ENCODE measurements at regions not wholly inside any gene's neighbourhood (a gene's known extent, or its start where the extent isn't known, plus 50 kb on each side); places are given as distances from the start of the nearest gene placed in this dataset.

DNA sequence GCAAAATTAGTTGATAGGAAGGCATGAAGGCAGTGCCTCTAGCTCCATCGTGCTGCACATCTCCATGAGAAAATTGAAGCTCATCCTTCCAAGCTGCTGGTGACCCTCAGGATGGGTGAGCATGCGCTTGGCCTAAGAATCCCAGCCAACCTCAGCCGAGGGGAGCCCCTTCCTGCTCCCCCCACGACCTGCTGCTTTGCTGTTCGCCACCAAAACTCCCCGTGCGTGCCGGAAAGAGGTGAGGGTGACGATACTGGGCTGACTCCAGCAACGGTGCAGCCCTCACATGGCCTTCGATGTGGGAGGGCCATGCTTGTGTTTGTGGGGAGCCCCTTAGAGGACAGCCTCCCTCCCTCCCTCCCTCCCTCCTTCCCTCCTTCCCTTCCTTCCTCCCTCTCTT lies 660.9 kb downstream of the BRD1 start:
- Mint-ChIP-seq H3K36me3 (no peaks in the 10 kb centered on the region), H3K4me3 (no peak overlapping the region), H3K27me3 (peaks cover 3 to 7% of the 10 kb centered on the region in 2 donors), H3K27ac (no peak overlapping the region), H3K9me3 (peaks cover 2 to 8% (median 7%) of the 10 kb centered on the region in 3 donors), H3K4me1 (no peaks in the 10 kb centered on the region)
- Histone ChIP-seq H3K36me3 (ENCODE audit: control insufficient read depth in 2 of 2, extremely low read depth in 1 of 2, insufficient read depth in 1 of 2, low read length in 1 of 2) (no peaks in the 10 kb centered on the region), H3K4me1 (ENCODE audit: control insufficient read depth in 1 of 2, extremely low read depth in 1 of 2, insufficient read depth in 2 of 2, low read length in 2 of 2) (no peaks in the 10 kb centered on the region), H3K27me3 (replicated peaks in 1 of 2; ENCODE audit: control insufficient read depth in 2 of 2, extremely low read depth in 1 of 2, insufficient read depth in 2 of 2, low read length in 1 of 2) (peaks cover 0 to 27% of the 10 kb centered on the region in 2 experiments), H3K27ac (ENCODE audit: low read length) (no peak overlapping the region), H3K4me3 (ENCODE audit: control insufficient read depth in 1 of 2, extremely low read depth in 1 of 2, low read length in 1 of 2) (no peak overlapping the region), H3K9me3 (no peaks in the 10 kb centered on the region)
- DNase-seq (no peak), ATAC-seq (replicated peaks in 1 of 4) (no peak)
- 74% methylated on average over 3 of the region's 11 CpGs for WGBS (ENCODE audit: insufficient coverage)
- ChIA-PET CTCF (no interaction called here), POLR2A (no interaction called here)

DNA sequence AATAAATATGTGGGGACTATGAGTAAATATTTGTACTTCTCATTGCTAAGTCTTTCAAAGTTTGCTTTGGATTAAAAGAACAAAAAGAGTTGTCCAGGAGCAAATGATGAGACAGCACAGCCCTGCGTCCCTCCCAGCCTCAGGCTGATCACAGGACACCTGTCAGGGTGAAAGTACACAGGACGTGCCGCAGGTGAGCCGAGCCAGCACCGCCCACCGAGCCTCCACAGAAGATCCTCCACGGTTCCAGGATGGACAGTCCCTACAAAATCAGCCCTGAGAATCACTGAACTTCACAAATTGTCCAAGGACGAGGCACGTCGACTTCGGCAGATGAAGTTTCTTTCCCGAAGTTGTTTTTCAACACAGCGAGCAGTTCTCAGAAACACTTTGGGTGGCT lies 661.5 kb downstream of the BRD1 start:
- Histone ChIP-seq H3K27ac (ENCODE audit: low read length) (no peak overlapping the region), H3K9me3 (no peaks in the 10 kb centered on the region), H3K36me3 (ENCODE audit: control insufficient read depth in 2 of 2, extremely low read depth in 1 of 2, insufficient read depth in 1 of 2, low read length in 1 of 2) (no peaks in the 10 kb centered on the region), H3K27me3 (replicated peaks in 1 of 2; ENCODE audit: control insufficient read depth in 2 of 2, extremely low read depth in 1 of 2, insufficient read depth in 2 of 2, low read length in 1 of 2) (peaks cover 0 to 28% of the 10 kb centered on the region in 2 experiments), H3K4me3 (ENCODE audit: control insufficient read depth in 1 of 2, extremely low read depth in 1 of 2, low read length in 1 of 2) (no peak overlapping the region), H3K4me1 (ENCODE audit: control insufficient read depth in 1 of 2, extremely low read depth in 1 of 2, insufficient read depth in 2 of 2, low read length in 2 of 2) (no peaks in the 10 kb centered on the region)
- DNase-seq (no peak), ATAC-seq (replicated peaks in 1 of 4) (no peak)
- ChIA-PET POLR2A (no interaction called here), CTCF (no interaction called here)
- no peaks in the 10 kb centered on the region for H3K36me3 Mint-ChIP-seq
- H3K27me3 Mint-ChIP-seq: peaks cover 6 to 7% of the 10 kb centered on the region in 2 donors
- 86% methylated on average over 13 of the region's 13 CpGs for WGBS (ENCODE audit: insufficient coverage)
- H3K4me1 Mint-ChIP-seq: no peaks in the 10 kb centered on the region
- H3K9me3 Mint-ChIP-seq: peaks cover 2 to 3% (median 2%) of the 10 kb centered on the region in 3 donors
- no peak overlapping the region for H3K27ac Mint-ChIP-seq
- H3K4me3 Mint-ChIP-seq: no peak overlapping the region

DNA sequence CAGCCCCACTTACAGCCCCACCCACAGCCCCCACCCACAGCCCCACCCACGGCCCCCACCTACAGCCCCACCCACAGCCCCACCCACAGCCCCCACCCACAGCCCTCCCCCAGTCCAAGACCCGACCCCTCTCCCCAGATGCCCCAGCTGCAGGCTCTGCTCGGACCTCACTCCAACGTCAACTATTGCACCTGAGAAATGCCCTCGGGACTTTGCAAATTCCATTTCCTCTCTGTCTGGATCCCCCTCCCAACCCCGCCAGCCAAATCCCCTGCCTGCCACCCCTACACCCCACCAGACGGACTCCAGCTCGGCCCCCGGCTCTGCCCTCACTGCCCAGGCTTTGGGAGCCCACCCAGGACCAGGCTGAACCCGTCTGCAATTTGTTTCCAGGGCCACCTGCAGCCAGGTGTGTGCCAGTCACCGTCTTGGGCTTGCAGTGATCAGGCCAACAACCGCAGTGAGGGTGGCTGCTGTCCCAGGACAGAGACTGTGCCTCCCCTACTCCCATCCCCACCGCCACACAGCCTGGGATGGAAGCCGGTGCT lies 662.8 kb downstream of the BRD1 start:
- H3K4me3 Mint-ChIP-seq: no peak overlapping the region
- peaks cover 7 to 8% of the 10 kb centered on the region in 2 donors for H3K27me3 Mint-ChIP-seq
- Histone ChIP-seq H3K27me3 (replicated peaks in 1 of 2; ENCODE audit: control insufficient read depth in 2 of 2, extremely low read depth in 1 of 2, insufficient read depth in 2 of 2, low read length in 1 of 2) (peaks cover 0 to 39% of the 10 kb centered on the region in 2 experiments), H3K9me3 (no peaks in the 10 kb centered on the region), H3K36me3 (ENCODE audit: control insufficient read depth in 2 of 2, extremely low read depth in 1 of 2, insufficient read depth in 1 of 2, low read length in 1 of 2) (no peaks in the 10 kb centered on the region), H3K4me3 (ENCODE audit: control insufficient read depth in 1 of 2, extremely low read depth in 1 of 2, low read length in 1 of 2) (no peak overlapping the region), H3K27ac (ENCODE audit: low read length) (no peak overlapping the region), H3K4me1 (ENCODE audit: control insufficient read depth in 1 of 2, extremely low read depth in 1 of 2, insufficient read depth in 2 of 2, low read length in 2 of 2) (no peaks in the 10 kb centered on the region)
- ATAC-seq (replicated peaks in 1 of 4) (no peak), DNase-seq (no peak)
- H3K4me1 Mint-ChIP-seq: no peaks in the 10 kb centered on the region
- ChIA-PET CTCF (interaction anchor here in 1 of 2 donors (0.7 kb wide), 1 partner anchor 361 kb away, joined by 3 read pairs; no protein-coding TSS in a partner anchor), POLR2A (no interaction called here)
- WGBS (ENCODE audit: insufficient coverage): 54% methylated on average over 5 of the region's 14 CpGs
- no peaks in the 10 kb centered on the region for H3K36me3 Mint-ChIP-seq
- H3K9me3 Mint-ChIP-seq: no peaks in the 10 kb centered on the region
- H3K27ac Mint-ChIP-seq: no peak overlapping the region

DNA sequence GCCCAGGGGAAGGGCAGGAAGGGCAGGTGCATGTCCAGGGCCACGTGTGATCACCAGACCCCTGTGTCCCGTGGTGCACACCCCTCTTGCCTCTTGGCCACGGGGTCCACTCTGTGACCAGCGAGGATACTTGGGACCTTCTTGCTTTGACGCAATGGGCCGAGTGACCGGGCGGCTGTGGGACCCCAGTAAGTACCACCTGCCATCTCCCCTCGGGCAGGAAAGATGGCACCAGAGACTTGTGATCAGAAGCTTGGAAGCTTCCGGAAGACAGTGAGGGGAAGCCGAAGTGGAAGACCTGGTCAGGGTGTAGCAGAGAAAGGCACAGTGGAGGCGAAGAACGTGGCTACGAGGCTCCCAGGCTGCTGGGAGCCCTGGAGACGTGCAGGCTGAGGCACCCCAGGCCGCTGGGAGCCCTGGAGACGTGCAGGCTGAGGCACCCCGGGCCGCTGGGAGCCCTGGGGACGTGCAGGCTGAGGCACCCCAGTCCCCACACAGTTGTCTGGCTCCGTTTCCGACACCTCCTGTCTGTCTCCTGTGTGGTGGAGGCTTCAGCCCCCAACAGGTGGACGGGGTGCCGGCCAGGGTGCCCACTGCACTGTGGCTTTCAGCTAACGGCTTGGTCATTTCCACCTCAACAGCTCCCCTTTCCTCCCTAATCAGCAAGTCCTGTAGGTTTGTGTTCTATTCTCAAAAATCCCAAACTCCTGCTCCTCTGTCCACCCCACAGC lies 663.5 kb downstream of the BRD1 start:
- no peak overlapping the region for H3K27ac ChIP-seq (ENCODE audit: low read length)
- ChIA-PET POLR2A (no interaction called here), CTCF (interaction anchor here in 1 of 2 donors (0.7 kb wide), 1 partner anchor 362 kb away, joined by 3 read pairs; no protein-coding TSS in a partner anchor)
- no peaks in the 10 kb centered on the region for H3K9me3 ChIP-seq
- H3K4me3 ChIP-seq (ENCODE audit: control insufficient read depth in 1 of 2, extremely low read depth in 1 of 2, low read length in 1 of 2): no peak overlapping the region
- H3K4me1 ChIP-seq (ENCODE audit: control insufficient read depth in 1 of 2, extremely low read depth in 1 of 2, insufficient read depth in 2 of 2, low read length in 2 of 2): no peaks in the 10 kb centered on the region
- Mint-ChIP-seq H3K4me1 (no peaks in the 10 kb centered on the region), H3K4me3 (no peak overlapping the region), H3K27ac (no peak overlapping the region), H3K36me3 (no peaks in the 10 kb centered on the region), H3K9me3 (no peaks in the 10 kb centered on the region), H3K27me3 (peaks cover 7 to 10% of the 10 kb centered on the region in 2 donors)
- peaks cover 0 to 43% of the 10 kb centered on the region in 2 experiments for H3K27me3 ChIP-seq (replicated peaks in 1 of 2; ENCODE audit: control insufficient read depth in 2 of 2, extremely low read depth in 1 of 2, insufficient read depth in 2 of 2, low read length in 1 of 2)
- 74% methylated on average over 21 of the region's 25 CpGs for WGBS (ENCODE audit: insufficient coverage)
- ATAC-seq (replicated peaks in 1 of 4) (no peak), DNase-seq (no peak)
- H3K36me3 ChIP-seq (ENCODE audit: control insufficient read depth in 2 of 2, extremely low read depth in 1 of 2, insufficient read depth in 1 of 2, low read length in 1 of 2): no peaks in the 10 kb centered on the region

DNA sequence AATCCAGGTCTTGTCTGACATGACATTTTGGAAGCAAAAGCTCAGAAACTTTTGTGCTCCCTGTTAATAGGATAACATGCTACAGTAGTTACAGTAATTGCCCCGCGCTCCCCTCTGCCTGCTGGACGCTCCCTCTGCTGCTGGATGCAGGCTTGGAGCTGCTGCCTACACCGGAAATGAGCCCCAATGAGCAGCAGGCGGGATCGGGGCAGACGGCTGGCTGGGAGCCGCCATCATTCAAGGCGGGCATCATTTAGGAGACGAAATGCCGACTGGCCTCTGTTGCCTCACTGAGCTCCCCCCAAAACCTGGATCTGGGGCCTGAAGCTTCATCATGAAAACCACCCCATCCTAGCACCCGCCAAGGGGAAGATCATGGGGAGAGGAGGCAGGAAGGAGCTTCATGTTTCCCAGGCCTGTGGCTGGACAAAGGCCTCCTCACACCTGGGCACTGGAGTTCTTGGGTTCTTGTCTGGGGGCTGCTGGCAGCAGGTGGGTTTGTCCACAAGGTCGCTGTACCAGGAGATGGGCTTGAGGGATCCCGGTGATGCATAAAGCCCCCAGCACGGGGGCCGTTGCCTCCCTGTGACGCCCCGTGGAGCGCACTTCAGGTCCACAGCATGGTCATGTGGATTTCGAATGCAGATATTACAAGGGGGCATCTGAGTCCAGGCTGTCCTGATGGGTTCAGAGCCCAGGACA lies 664.3 kb downstream of the BRD1 start:
- Histone ChIP-seq H3K4me3 (ENCODE audit: control insufficient read depth in 1 of 2, extremely low read depth in 1 of 2, low read length in 1 of 2) (no peak overlapping the region), H3K27me3 (replicated peaks in 1 of 2; ENCODE audit: control insufficient read depth in 2 of 2, extremely low read depth in 1 of 2, insufficient read depth in 2 of 2, low read length in 1 of 2) (peaks cover 0 to 43% of the 10 kb centered on the region in 2 experiments), H3K9me3 (no peaks in the 10 kb centered on the region), H3K36me3 (ENCODE audit: control insufficient read depth in 2 of 2, extremely low read depth in 1 of 2, insufficient read depth in 1 of 2, low read length in 1 of 2) (no peaks in the 10 kb centered on the region), H3K27ac (ENCODE audit: low read length) (no peak overlapping the region), H3K4me1 (ENCODE audit: control insufficient read depth in 1 of 2, extremely low read depth in 1 of 2, insufficient read depth in 2 of 2, low read length in 2 of 2) (no peaks in the 10 kb centered on the region)
- WGBS (ENCODE audit: insufficient coverage): 81% methylated on average over 17 of the region's 20 CpGs
- ATAC-seq (replicated peaks in 1 of 4): no peak
- Mint-ChIP-seq H3K27ac (no peak overlapping the region), H3K36me3 (no peaks in the 10 kb centered on the region), H3K9me3 (no peaks in the 10 kb centered on the region), H3K4me3 (no peak overlapping the region), H3K4me1 (no peaks in the 10 kb centered on the region), H3K27me3 (peaks cover 7 to 10% of the 10 kb centered on the region in 2 donors)
- no peak for DNase-seq
- CTCF ChIA-PET: no interaction called here
- POLR2A ChIA-PET: no interaction called here

DNA sequence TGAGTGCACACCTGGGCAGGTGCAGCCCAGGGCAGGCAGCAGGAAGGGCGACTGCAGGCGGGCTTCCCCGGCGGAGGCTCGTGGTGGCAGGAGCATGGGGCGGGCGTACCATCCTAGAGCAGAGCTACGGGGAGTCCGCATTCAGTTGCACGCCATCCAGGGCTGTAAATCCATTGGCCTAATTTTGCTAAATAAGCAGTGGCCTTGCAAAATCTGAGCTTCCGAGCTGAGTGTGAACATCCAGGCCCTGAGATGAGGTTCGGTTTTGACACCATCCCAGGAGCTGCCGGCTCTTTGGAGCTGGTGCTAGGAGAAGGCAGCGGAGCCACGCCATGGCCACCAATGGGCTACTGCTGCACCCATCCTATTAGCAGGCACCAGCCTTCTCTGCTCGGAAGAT lies 664.8 kb downstream of the BRD1 start:
- Mint-ChIP-seq H3K9me3 (no peaks in the 10 kb centered on the region), H3K27me3 (peaks cover 7 to 10% of the 10 kb centered on the region in 2 donors), H3K36me3 (no peaks in the 10 kb centered on the region), H3K4me1 (no peaks in the 10 kb centered on the region), H3K4me3 (no peak overlapping the region), H3K27ac (no peak overlapping the region)
- 88% methylated on average over 15 of the region's 16 CpGs for WGBS (ENCODE audit: insufficient coverage)
- no peaks in the 10 kb centered on the region for H3K36me3 ChIP-seq (ENCODE audit: control insufficient read depth in 2 of 2, extremely low read depth in 1 of 2, insufficient read depth in 1 of 2, low read length in 1 of 2)
- CTCF ChIA-PET: no interaction called here
- H3K4me1 ChIP-seq (ENCODE audit: control insufficient read depth in 1 of 2, extremely low read depth in 1 of 2, insufficient read depth in 2 of 2, low read length in 2 of 2): no peaks in the 10 kb centered on the region
- no peak overlapping the region for H3K27ac ChIP-seq (ENCODE audit: low read length)
- DNase-seq: no peak
- ATAC-seq (replicated peaks in 1 of 4): no peak
- H3K9me3 ChIP-seq: no peaks in the 10 kb centered on the region
- H3K27me3 ChIP-seq (replicated peaks in 1 of 2; ENCODE audit: control insufficient read depth in 2 of 2, extremely low read depth in 1 of 2, insufficient read depth in 2 of 2, low read length in 1 of 2): peaks cover 0 to 44% of the 10 kb centered on the region in 2 experiments
- H3K4me3 ChIP-seq (ENCODE audit: control insufficient read depth in 1 of 2, extremely low read depth in 1 of 2, low read length in 1 of 2): no peak overlapping the region
- POLR2A ChIA-PET: no interaction called here

Measured in T-cell (primary cell).